GM12878 (cell line): ENCODE measurements at regions not wholly inside any gene's neighbourhood (a gene's known extent, or its start where the extent isn't known, plus 50 kb on each side); places are given as distances from the start of the nearest gene placed in this dataset.

Source experiments
- CTCF ChIP-seq, 3 experiments: IDR thresholded peaks in 2 of 3; conservative IDR thresholded peaks in 1 of 3; 2 replicates each; pipeline ENCODE4 v1.5.1; 2011; ENCODE audit warnings: low read depth in 3 of 3, low read length in 3 of 3, mild to moderate bottlenecking in 3 of 3, control low read depth in 2 of 3, moderate library complexity in 2 of 3, inconsistent platforms in 1 of 3, mixed read lengths in 1 of 3; ENCODE audit not compliant: control insufficient read depth in 2 of 3, insufficient read depth in 1 of 3; ENCODE audit errors: extremely low read depth in 1 of 3
- EZH2 ChIP-seq: IDR thresholded peaks from 2 replicates; pipeline ENCODE4 v1.6.1; 2012; ENCODE audit warnings: low read depth, mild to moderate bottlenecking, control low read depth, inconsistent platforms, low read length, borderline replicate concordance; ENCODE audit not compliant: control insufficient read depth
- NFYB ChIP-seq: IDR thresholded peaks from 2 replicates; pipeline ENCODE4 v1.6.1; 2011; ENCODE audit warnings: low read depth, mild to moderate bottlenecking, low read length, improper control_type of control experiment, moderate library complexity; ENCODE audit not compliant: insufficient read depth
- POLR2A ChIP-seq: IDR thresholded peaks from 2 replicates; pipeline ENCODE4 v1.6.1; 2011; ENCODE audit warnings: low read depth, mild to moderate bottlenecking, low read length

- TF ChIP-seq CTCF (IDR thresholded peaks at IDR 0.05 in 2 of 3, conservative IDR thresholded peaks at IDR 0.05 in 1 of 3; ENCODE audit: control insufficient read depth in 2 of 3, extremely low read depth in 1 of 3, insufficient read depth in 1 of 3, low read depth in 3 of 3, low read length in 3 of 3) = no peak
- no peak for TF ChIP-seq POLR2A
- no peak for TF ChIP-seq NFYB
- TF ChIP-seq EZH2 = no peak
Measured at GRCh38 chr14:24744641-24745040, 110.7 kb upstream of the GZMB start.
